Activated naive CD4-positive, alpha-beta T cell treated with anti-CD3 and anti-CD28 coated beads, Interleukin-2, amount 10 ng/mL, durations not matched to agents 7 days and 5 days (primary cell): ENCODE measurements at regions not wholly inside any gene's neighbourhood (a gene's known extent, or its start where the extent isn't known, plus 50 kb on each side); places are given as distances from the start of the nearest gene placed in this dataset.
"Not testable (repeated sequence)": the region's sequence is repeated elsewhere in the genome, so short reads cannot be mapped to it uniquely, and the experiment has no call there.

Experiments used
- CTCF ChIA-PET: fragments of 350-600 bp; sonication (Branson Sonifier 250); formaldehyde crosslinking; loops from one replicate; lab custom pipeline; 2021; ENCODE audit warnings: antibody characterized with exemption; lab: Charles Lee
- DNase-seq: peaks from one replicate; pipeline ENCODE4 v3.0.0-alpha.2; 2020
- H3K27ac Mint-ChIP-seq: one replicate; pipeline ENCODE4 v1.8.0; 2021; ENCODE audit warnings: mild to moderate bottlenecking, moderate library complexity, mixed read lengths
- H3K27me3 Mint-ChIP-seq: one replicate; pipeline ENCODE4 v1.8.0; 2021; ENCODE audit warnings: mild to moderate bottlenecking, mixed read lengths
- H3K36me3 Mint-ChIP-seq: one replicate; pipeline ENCODE4 v1.8.0; 2021; ENCODE audit warnings: mixed read lengths
- H3K4me1 Mint-ChIP-seq: one replicate; pipeline ENCODE4 v1.8.0; 2021; ENCODE audit warnings: mixed read lengths
- H3K4me3 Mint-ChIP-seq: one replicate; pipeline ENCODE4 v1.8.0; 2021; ENCODE audit warnings: mild to moderate bottlenecking, moderate library complexity, mixed read lengths
- H3K9me3 Mint-ChIP-seq: one replicate; pipeline ENCODE4 v1.8.0; 2021; ENCODE audit warnings: mixed read lengths

- H3K4me3 Mint-ChIP-seq, result no peak overlapping the region
- H3K9me3 Mint-ChIP-seq, result no peaks in the 10 kb centered on the region
- CTCF ChIA-PET, result no interaction called here
- no peaks in the 10 kb centered on the region for H3K36me3 Mint-ChIP-seq
- no peak for DNase-seq
- no peaks in the 10 kb centered on the region for H3K4me1 Mint-ChIP-seq
- no peak overlapping the region for H3K27ac Mint-ChIP-seq
- H3K27me3 Mint-ChIP-seq, result no peaks in the 10 kb centered on the region
These were observed 311.6 kb upstream of the MON1B start for GRCh38 chr16:76879420-76879819.

- DNase-seq, H3K9me3 Mint-ChIP-seq, H3K27me3 Mint-ChIP-seq, H3K4me3 Mint-ChIP-seq, CTCF ChIA-PET, H3K36me3 Mint-ChIP-seq, H3K27ac Mint-ChIP-seq, H3K4me1 Mint-ChIP-seq: not testable (repeated sequence)
These were observed 310.5 kb upstream of the MON1B start for GRCh38 chr16:76880523-76880922.

GRCh38 chr16:76882105-76882504 lies 308.9 kb upstream of the MON1B start:
- Mint-ChIP-seq H3K27ac (no peak overlapping the region), H3K4me1 (no peaks in the 10 kb centered on the region)
- CTCF ChIA-PET, result interaction anchor here (0.6 kb wide), 1 partner anchor 19 kb away, joined by 3 read pairs; no protein-coding TSS in a partner anchor

GRCh38 chr16:76883076-76883475 lies 307.9 kb upstream of the MON1B start:
- Mint-ChIP-seq H3K36me3 (no peaks in the 10 kb centered on the region), H3K4me3 (no peak overlapping the region), H3K27me3 (no peaks in the 10 kb centered on the region), H3K4me1 (no peaks in the 10 kb centered on the region), H3K27ac (no peak overlapping the region), H3K9me3 (no peaks in the 10 kb centered on the region)
- CTCF ChIA-PET, result no interaction called here
- no peak for DNase-seq

More at GRCh38 chr16:76882105-76882504, 308.9 kb upstream of the MON1B start:
- Mint-ChIP-seq H3K4me3 (no peak overlapping the region), H3K9me3 (no peaks in the 10 kb centered on the region), H3K27me3 (no peaks in the 10 kb centered on the region), H3K36me3 (no peaks in the 10 kb centered on the region)
- no peak for DNase-seq

- H3K27ac Mint-ChIP-seq, result no peak overlapping the region
- H3K4me3 Mint-ChIP-seq, result no peak overlapping the region
- DNase-seq, result no peak
- no peaks in the 10 kb centered on the region for H3K9me3 Mint-ChIP-seq
- H3K4me1 Mint-ChIP-seq, result no peaks in the 10 kb centered on the region
- H3K36me3 Mint-ChIP-seq, result no peaks in the 10 kb centered on the region
- CTCF ChIA-PET, result no interaction called here
- no peaks in the 10 kb centered on the region for H3K27me3 Mint-ChIP-seq
These were observed 305.0 kb upstream of the MON1B start for GRCh38 chr16:76885776-76886537.

GRCh38 chr16:76897816-76898215 lies 293.2 kb upstream of the MON1B start:
- H3K36me3 Mint-ChIP-seq, result no peaks in the 10 kb centered on the region
- peaks cover 2% of the 10 kb centered on the region for H3K9me3 Mint-ChIP-seq
- no peaks in the 10 kb centered on the region for H3K27me3 Mint-ChIP-seq
- H3K4me1 Mint-ChIP-seq, result no peaks in the 10 kb centered on the region
- H3K27ac Mint-ChIP-seq, result no peak overlapping the region
- CTCF ChIA-PET, result no interaction called here
- DNase-seq, result no peak
- H3K4me3 Mint-ChIP-seq, result no peak overlapping the region

GRCh38 chr16:76899767-76900166 lies 291.2 kb upstream of the MON1B start:
- Mint-ChIP-seq H3K4me1 (no peaks in the 10 kb centered on the region), H3K27me3 (no peaks in the 10 kb centered on the region), H3K27ac (no peak overlapping the region), H3K9me3 (peaks cover 1% of the 10 kb centered on the region), H3K36me3 (no peaks in the 10 kb centered on the region), H3K4me3 (no peak overlapping the region)
- CTCF ChIA-PET, result no interaction called here
- no peak for DNase-seq

- no peaks in the 10 kb centered on the region for H3K36me3 Mint-ChIP-seq
- no peak overlapping the region for H3K4me3 Mint-ChIP-seq
- DNase-seq, result no peak
- H3K27me3 Mint-ChIP-seq, result no peaks in the 10 kb centered on the region
- H3K27ac Mint-ChIP-seq, result no peak overlapping the region
- no peaks in the 10 kb centered on the region for H3K9me3 Mint-ChIP-seq
- CTCF ChIA-PET, result no interaction called here
- H3K4me1 Mint-ChIP-seq, result no peaks in the 10 kb centered on the region
These were observed 290.4 kb upstream of the MON1B start for GRCh38 chr16:76900285-76901263.

- no peaks in the 10 kb centered on the region for H3K9me3 Mint-ChIP-seq
- H3K4me1 Mint-ChIP-seq, result no peaks in the 10 kb centered on the region
- no peaks in the 10 kb centered on the region for H3K27me3 Mint-ChIP-seq
- no peak overlapping the region for H3K27ac Mint-ChIP-seq
- CTCF ChIA-PET, result no interaction called here
- no peaks in the 10 kb centered on the region for H3K36me3 Mint-ChIP-seq
- no peak overlapping the region for H3K4me3 Mint-ChIP-seq
- DNase-seq, result no peak
These were observed 284.4 kb upstream of the MON1B start for GRCh38 chr16:76906552-76906951.

- Mint-ChIP-seq H3K27me3 (no peaks in the 10 kb centered on the region), H3K9me3 (no peaks in the 10 kb centered on the region), H3K36me3 (no peaks in the 10 kb centered on the region), H3K27ac (no peak overlapping the region), H3K4me1 (no peaks in the 10 kb centered on the region), H3K4me3 (no peak overlapping the region)
- CTCF ChIA-PET, result no interaction called here
- no peak for DNase-seq
These were observed 280.1 kb upstream of the MON1B start for GRCh38 chr16:76910931-76911330.

- DNase-seq, result no peak
- H3K36me3 Mint-ChIP-seq, result no peaks in the 10 kb centered on the region
- no peak overlapping the region for H3K27ac Mint-ChIP-seq
- H3K4me3 Mint-ChIP-seq, result no peak overlapping the region
- no peaks in the 10 kb centered on the region for H3K4me1 Mint-ChIP-seq
- H3K27me3 Mint-ChIP-seq, result no peaks in the 10 kb centered on the region
- CTCF ChIA-PET, result no interaction called here
- H3K9me3 Mint-ChIP-seq, result no peaks in the 10 kb centered on the region
These were observed 277.9 kb upstream of the MON1B start for GRCh38 chr16:76913046-76913445.

GRCh38 chr16:76926042-76926441 lies 264.9 kb upstream of the MON1B start:
- no peaks in the 10 kb centered on the region for H3K27me3 Mint-ChIP-seq
- CTCF ChIA-PET, result no interaction called here

GRCh38 chr16:76926595-76926994 lies 264.4 kb upstream of the MON1B start:
- Mint-ChIP-seq H3K27me3 (no peaks in the 10 kb centered on the region), H3K4me1 (no peaks in the 10 kb centered on the region), H3K27ac (no peak overlapping the region), H3K36me3 (no peaks in the 10 kb centered on the region), H3K9me3 (peaks cover 1% of the 10 kb centered on the region), H3K4me3 (no peak overlapping the region)
- CTCF ChIA-PET, result no interaction called here
- DNase-seq, result no peak

More at GRCh38 chr16:76926042-76926441, 264.9 kb upstream of the MON1B start:
- no peak for DNase-seq
- Mint-ChIP-seq H3K4me1 (no peaks in the 10 kb centered on the region), H3K36me3 (no peaks in the 10 kb centered on the region), H3K9me3 (peaks cover 1% of the 10 kb centered on the region), H3K4me3 (no peak overlapping the region), H3K27ac (no peak overlapping the region)

GRCh38 chr16:76931186-76931585 lies 259.8 kb upstream of the MON1B start:
- CTCF ChIA-PET, result no interaction called here
- Mint-ChIP-seq H3K4me1 (no peaks in the 10 kb centered on the region), H3K9me3 (no peaks in the 10 kb centered on the region), H3K4me3 (no peak overlapping the region), H3K27ac (no peak overlapping the region), H3K36me3 (no peaks in the 10 kb centered on the region), H3K27me3 (no peaks in the 10 kb centered on the region)
- DNase-seq, result no peak
